ENCODE measurements at regions not wholly inside any gene's neighbourhood (a gene's known extent, or its start where the extent isn't known, plus 50 kb on each side); places are given as distances from the start of the nearest gene placed in this dataset.

- Histone ChIP-seq H3K79me2 (ENCODE audit: control insufficient read depth in 1 of 2, insufficient read depth in 2 of 2, low read length in 2 of 2) (no peaks in the 10 kb centered on the region), H3K9me3 (ENCODE audit: insufficient read depth in 2 of 2, low read depth in 1 of 2, low read length in 1 of 2) (no peaks in the 10 kb centered on the region)
- FAIRE-seq: no peak
These were observed 480.3 kb downstream of the BCL11A start for GRCh38 chr2:60073201-60073600.

More at GRCh38 chr2:60073201-60073600, 480.3 kb downstream of the BCL11A start:
- H2BK15ac ChIP-seq (ENCODE audit: low read length): no peak overlapping the region
- no peak overlapping the region for H3K9ac ChIP-seq (replicated peaks in 1 of 4; ENCODE audit: extremely low read depth in 1 of 4, low read depth in 3 of 4, low read length in 3 of 4)
- no peaks in the 10 kb centered on the region for H3K79me1 ChIP-seq (ENCODE audit: low read depth, low read length)
- H3K14ac ChIP-seq (ENCODE audit: insufficient read length): no peak overlapping the region
- H4K91ac ChIP-seq (replicated peaks; ENCODE audit: insufficient read length, low read length): no peak overlapping the region
- ChIA-PET POLR2A (ENCODE audit: partially characterized antibody) (no interaction called here), CTCF (ENCODE audit: partially characterized antibody) (no interaction called here)
- no peak overlapping the region for H2AK5ac ChIP-seq (ENCODE audit: low read depth, low read length)
- no peaks in the 10 kb centered on the region for H3K36me3 ChIP-seq (ENCODE audit: control insufficient read depth in 2 of 4, insufficient read depth in 4 of 4, low read length in 3 of 4)
- TF ChIP-seq GTF2F1 (IDR thresholded peaks at IDR 0.05; ENCODE audit: borderline replicate concordance, low read depth, low read length): no peak
- TF ChIP-seq TCF12 (IDR thresholded peaks at IDR 0.05; ENCODE audit: low read depth, low read length): no peak
- TF ChIP-seq KDM1A (IDR thresholded peaks at IDR 0.05; ENCODE audit: borderline replicate concordance, low read length): no peak
- TF ChIP-seq NANOG (IDR thresholded peaks at IDR 0.05; ENCODE audit: insufficient read depth, low read depth, low read length, poor library complexity, severe bottlenecking): no peak
- TF ChIP-seq POLR2A (IDR thresholded peaks at IDR 0.05; ENCODE audit: control extremely low read depth in 1 of 2, low read depth in 2 of 2, low read length in 2 of 2): no peak
- TF ChIP-seq POU5F1 (IDR thresholded peaks at IDR 0.05; ENCODE audit: low read depth, low read length): no peak
- TF ChIP-seq RBBP5 (IDR thresholded peaks at IDR 0.05; ENCODE audit: borderline replicate concordance, low read depth, low read length): no peak
- TF ChIP-seq E2F6 (IDR thresholded peaks at IDR 0.05): no peak
- TF ChIP-seq CEBPB (IDR thresholded peaks at IDR 0.05; ENCODE audit: low read depth, low read length): no peak
- TF ChIP-seq TAF7 (optimal IDR thresholded peaks at IDR 0.05; ENCODE audit: borderline replicate concordance, low read depth, low read length): no peak
- no peak for TF ChIP-seq BRCA1 (IDR thresholded peaks at IDR 0.05; ENCODE audit: low read depth, low read length)
- no peak overlapping the region for H2BK20ac ChIP-seq (ENCODE audit: low read length)
- H3K56ac ChIP-seq (replicated peaks; ENCODE audit: insufficient read length, low read depth, low read length): no peak overlapping the region
- H3K18ac ChIP-seq (ENCODE audit: extremely low read depth, low read length): no peak overlapping the region
- WGBS, 2 experiments (ENCODE audit: extremely low coverage in 1 of 2, insufficient coverage in 1 of 2, insufficient read length in 1 of 2, insufficient replicate concordance in 2 of 2, low coverage in 1 of 2, low lambda C conversion rate in 2 of 2, missing lambda C conversion rate in 1 of 2): 97% methylated on average over 12 of the region's 12 CpGs; no CpG with 5 or more reads in 1 of the 2 experiments
- no peaks in the 10 kb centered on the region for H3K4me1 ChIP-seq (replicated peaks in 1 of 4; ENCODE audit: control insufficient read depth in 3 of 4, insufficient read depth in 4 of 4, low read length in 3 of 4)
- H3K27me3 ChIP-seq (replicated peaks in 1 of 4; ENCODE audit: control insufficient read depth in 3 of 4, extremely low read depth in 1 of 4, insufficient read depth in 3 of 4, low read length in 3 of 4): no peaks in the 10 kb centered on the region; a peak in 1 of 7 replicates
- H3K4me2 ChIP-seq (ENCODE audit: insufficient read depth in 1 of 2, low read depth in 2 of 2, low read length in 2 of 2): no peak overlapping the region
- peaks cover 4% of the 10 kb centered on the region; the same call in 1 of the 2 replicates for H3K23me2 ChIP-seq (ENCODE audit: low read depth, low read length)
- H2BK120ac ChIP-seq (replicated peaks; ENCODE audit: low read depth, low read length): no peak overlapping the region
- no peak overlapping the region for H2AFZ ChIP-seq (ENCODE audit: low read length)
- no peak overlapping the region for H2BK12ac ChIP-seq (ENCODE audit: low read depth, low read length)
- no peak overlapping the region for H4K5ac ChIP-seq (ENCODE audit: insufficient read length, low read depth, low read length)
- no peak overlapping the region for H3K4ac ChIP-seq (replicated peaks; ENCODE audit: insufficient read length, low read depth, low read length)
- DNase-seq (ENCODE audit: low read depth in 1 of 2, low spot score in 2 of 2): no peak
- no peak overlapping the region for H2BK5ac ChIP-seq (ENCODE audit: low read depth, low read length)
- H3K27ac ChIP-seq (ENCODE audit: low read depth, low read length): no peak overlapping the region
- H3K4me3 ChIP-seq (ENCODE audit: extremely low read depth in 1 of 4, insufficient read depth in 2 of 4, low read depth in 3 of 4, low read length in 4 of 4): no peak overlapping the region
- no peak overlapping the region for H3K23ac ChIP-seq (ENCODE audit: insufficient read length)
- H4K8ac ChIP-seq (ENCODE audit: extremely low read depth, insufficient read depth, low read length): no peak overlapping the region
- no peaks in the 10 kb centered on the region for H4K20me1 ChIP-seq (replicated peaks in 1 of 2; ENCODE audit: control insufficient read depth in 1 of 2, insufficient read depth in 2 of 2, low read length in 2 of 2)
